ENCODE measurements at regions not wholly inside any gene's neighbourhood (a gene's known extent, or its start where the extent isn't known, plus 50 kb on each side); places are given as distances from the start of the nearest gene placed in this dataset.

DNA sequence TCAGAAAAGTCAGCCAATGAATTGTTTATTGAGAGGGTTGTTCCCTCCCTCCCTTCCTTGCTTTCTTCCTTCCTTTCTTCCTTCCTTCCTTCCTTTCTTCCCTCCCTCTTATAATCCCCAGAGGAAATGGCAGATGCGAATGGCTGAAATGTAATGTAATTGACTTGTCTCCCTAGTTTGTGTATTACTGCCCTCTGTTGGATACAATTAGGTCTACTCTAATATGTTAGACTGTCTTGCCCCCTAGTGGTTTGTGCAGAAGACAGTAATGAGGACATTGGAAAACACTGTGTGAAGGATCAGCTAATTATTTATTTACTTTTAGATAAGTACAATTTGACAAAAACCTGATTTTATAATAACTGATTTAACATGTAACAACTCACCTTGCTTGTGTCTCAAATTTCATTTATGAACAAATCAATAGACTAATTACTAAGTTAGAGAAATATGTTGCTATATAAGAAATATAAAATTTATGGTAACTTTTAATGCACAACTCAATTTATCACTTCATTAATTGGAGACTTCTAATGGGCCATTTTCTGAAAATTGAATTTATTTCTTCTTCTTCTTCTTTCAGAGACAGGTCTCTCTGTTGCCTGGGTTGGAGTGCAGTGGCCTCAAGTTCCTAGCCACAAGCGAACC, 229.8 kb upstream of the LRIG3 start:
- DNase-seq (ENCODE audit: low read depth in 2 of 2): peak; percentile 77 to 90
- H3K79me2 ChIP-seq (ENCODE audit: control insufficient read depth, insufficient read depth, low read length): no peaks in the 10 kb centered on the region
- H3K4me3 ChIP-seq (replicated peaks in 1 of 4; ENCODE audit: control extremely low read depth in 1 of 4, insufficient read depth in 1 of 4, low read depth in 3 of 4, low read length in 4 of 4): no peak overlapping the region
- H3K27ac ChIP-seq (ENCODE audit: insufficient read depth, low read length): no peak overlapping the region
- H3K9me3 ChIP-seq (ENCODE audit: control insufficient read depth, insufficient read depth, low read depth, low read length): no peaks in the 10 kb centered on the region
- no peaks in the 10 kb centered on the region for H3K27me3 ChIP-seq (ENCODE audit: control insufficient read depth, insufficient read depth, low read length)
- H3K36me3 ChIP-seq (ENCODE audit: control insufficient read depth, insufficient read depth, low read length): no peaks in the 10 kb centered on the region
- TF ChIP-seq EZH2 (IDR thresholded peaks at IDR 0.05; ENCODE audit: low read length, missing control alignments): no peak
- TF ChIP-seq, protein P1, sequence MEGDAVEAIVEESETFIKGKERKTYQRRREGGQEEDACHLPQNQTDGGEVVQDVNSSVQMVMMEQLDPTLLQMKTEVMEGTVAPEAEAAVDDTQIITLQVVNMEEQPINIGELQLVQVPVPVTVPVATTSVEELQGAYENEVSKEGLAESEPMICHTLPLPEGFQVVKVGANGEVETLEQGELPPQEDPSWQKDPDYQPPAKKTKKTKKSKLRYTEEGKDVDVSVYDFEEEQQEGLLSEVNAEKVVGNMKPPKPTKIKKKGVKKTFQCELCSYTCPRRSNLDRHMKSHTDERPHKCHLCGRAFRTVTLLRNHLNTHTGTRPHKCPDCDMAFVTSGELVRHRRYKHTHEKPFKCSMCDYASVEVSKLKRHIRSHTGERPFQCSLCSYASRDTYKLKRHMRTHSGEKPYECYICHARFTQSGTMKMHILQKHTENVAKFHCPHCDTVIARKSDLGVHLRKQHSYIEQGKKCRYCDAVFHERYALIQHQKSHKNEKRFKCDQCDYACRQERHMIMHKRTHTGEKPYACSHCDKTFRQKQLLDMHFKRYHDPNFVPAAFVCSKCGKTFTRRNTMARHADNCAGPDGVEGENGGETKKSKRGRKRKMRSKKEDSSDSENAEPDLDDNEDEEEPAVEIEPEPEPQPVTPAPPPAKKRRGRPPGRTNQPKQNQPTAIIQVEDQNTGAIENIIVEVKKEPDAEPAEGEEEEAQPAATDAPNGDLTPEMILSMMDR (conservative IDR thresholded peaks at IDR 0.05 in 1 of 2, IDR thresholded peaks at IDR 0.05 in 1 of 2; ENCODE audit: low read depth in 1 of 2, low read length in 2 of 2): peak; percentile 79 to 96
- H4K20me1 ChIP-seq (ENCODE audit: control insufficient read depth, extremely low read depth, insufficient read depth, low read length): no peaks in the 10 kb centered on the region
- H3K4me2 ChIP-seq (ENCODE audit: extremely low read depth, insufficient read depth, low read length): no peak overlapping the region
- H2AFZ ChIP-seq (ENCODE audit: low read length): peak overlapping the region; percentile 39
- peaks cover 2% of the 10 kb centered on the region for H3K4me1 ChIP-seq (ENCODE audit: control insufficient read depth, extremely low read depth, insufficient read depth, low read length)
- H3K9ac ChIP-seq (ENCODE audit: insufficient read depth, low read length): no peak overlapping the region

DNA sequence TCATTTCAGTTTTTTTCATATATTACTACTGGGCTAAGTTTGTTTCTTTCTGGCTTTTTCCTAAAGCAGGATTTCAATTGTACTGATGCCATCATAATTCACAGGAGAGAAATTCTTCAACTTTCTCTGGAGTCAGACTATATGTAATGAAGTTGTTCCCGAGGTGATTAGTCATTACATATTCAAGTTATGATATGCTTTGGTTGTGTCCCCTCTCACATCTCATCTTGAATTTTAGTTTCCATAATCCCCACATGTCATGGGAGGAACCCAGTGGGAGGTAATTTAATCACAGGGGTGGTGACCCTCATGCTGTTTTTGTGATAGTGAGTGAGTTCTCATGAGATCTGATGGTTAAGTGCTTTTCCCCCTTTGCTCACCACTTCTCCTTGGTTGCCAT, 227.5 kb upstream of the LRIG3 start:
- no peak overlapping the region for H3K4me2 ChIP-seq (ENCODE audit: extremely low read depth, insufficient read depth, low read length)
- H2AFZ ChIP-seq (ENCODE audit: low read length): no peak overlapping the region
- H3K36me3 ChIP-seq (ENCODE audit: control insufficient read depth, insufficient read depth, low read length): no peaks in the 10 kb centered on the region
- TF ChIP-seq, protein P1 (conservative IDR thresholded peaks at IDR 0.05 in 1 of 2, IDR thresholded peaks at IDR 0.05 in 1 of 2; ENCODE audit: low read depth in 1 of 2, low read length in 2 of 2): no peak
- no peaks in the 10 kb centered on the region for H3K27me3 ChIP-seq (ENCODE audit: control insufficient read depth, insufficient read depth, low read length)
- no peak overlapping the region for H3K9ac ChIP-seq (ENCODE audit: insufficient read depth, low read length)
- H3K27ac ChIP-seq (ENCODE audit: insufficient read depth, low read length): no peak overlapping the region
- H3K9me3 ChIP-seq (ENCODE audit: control insufficient read depth, insufficient read depth, low read depth, low read length): no peaks in the 10 kb centered on the region
- peaks cover 2% of the 10 kb centered on the region for H3K4me1 ChIP-seq (ENCODE audit: control insufficient read depth, extremely low read depth, insufficient read depth, low read length)
- no peaks in the 10 kb centered on the region for H4K20me1 ChIP-seq (ENCODE audit: control insufficient read depth, extremely low read depth, insufficient read depth, low read length)
- no peak overlapping the region for H3K4me3 ChIP-seq (replicated peaks in 1 of 4; ENCODE audit: control extremely low read depth in 1 of 4, insufficient read depth in 1 of 4, low read depth in 3 of 4, low read length in 4 of 4)
- DNase-seq (ENCODE audit: low read depth in 2 of 2): no peak
- no peaks in the 10 kb centered on the region for H3K79me2 ChIP-seq (ENCODE audit: control insufficient read depth, insufficient read depth, low read length)

DNA sequence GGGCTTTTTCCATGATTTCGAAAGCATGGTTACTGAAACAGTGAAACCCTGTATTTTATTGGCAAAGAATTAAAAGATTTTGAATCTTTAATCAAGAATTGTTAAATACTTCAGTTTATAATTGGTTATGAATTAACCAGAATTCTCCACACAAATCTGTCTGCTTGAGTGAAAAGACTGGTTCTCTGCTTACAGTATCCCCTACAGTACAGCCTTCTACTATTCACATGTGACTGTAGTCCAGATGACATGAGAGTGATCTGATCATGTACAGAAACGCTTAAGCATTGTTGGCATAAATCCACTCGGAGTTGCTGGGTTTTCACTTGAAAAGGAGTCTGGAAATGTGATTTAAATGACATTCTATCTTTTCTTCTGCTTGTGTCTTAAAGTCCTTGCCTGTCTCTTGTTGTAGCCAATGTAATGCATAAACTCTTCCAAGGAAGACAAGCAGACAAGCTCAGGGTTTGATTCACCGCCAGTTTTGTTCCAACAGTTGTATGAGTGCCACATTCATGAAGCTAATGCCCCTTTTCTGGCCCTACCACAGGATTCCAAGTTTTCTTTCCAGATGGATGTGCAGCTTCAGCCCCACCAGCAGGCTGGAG, 222.0 kb upstream of the LRIG3 start:
- no peak overlapping the region for H3K4me2 ChIP-seq (ENCODE audit: extremely low read depth, insufficient read depth, low read length)

More for the DNA sequence above, 222.0 kb upstream of the LRIG3 start:
- H3K27me3 ChIP-seq (ENCODE audit: control insufficient read depth, insufficient read depth, low read length): no peaks in the 10 kb centered on the region
- no peaks in the 10 kb centered on the region for H3K79me2 ChIP-seq (ENCODE audit: control insufficient read depth, insufficient read depth, low read length)
- no peak overlapping the region for H3K4me3 ChIP-seq (replicated peaks in 1 of 4; ENCODE audit: control extremely low read depth in 1 of 4, insufficient read depth in 1 of 4, low read depth in 3 of 4, low read length in 4 of 4)
- no peak overlapping the region for H2AFZ ChIP-seq (ENCODE audit: low read length)
- no peaks in the 10 kb centered on the region for H4K20me1 ChIP-seq (ENCODE audit: control insufficient read depth, extremely low read depth, insufficient read depth, low read length)
- TF ChIP-seq, protein P1 (conservative IDR thresholded peaks at IDR 0.05 in 1 of 2, IDR thresholded peaks at IDR 0.05 in 1 of 2; ENCODE audit: low read depth in 1 of 2, low read length in 2 of 2): no peak
- TF ChIP-seq EZH2 (IDR thresholded peaks at IDR 0.05; ENCODE audit: low read length, missing control alignments): no peak
- H3K4me1 ChIP-seq (ENCODE audit: control insufficient read depth, extremely low read depth, insufficient read depth, low read length): no peaks in the 10 kb centered on the region
- H3K36me3 ChIP-seq (ENCODE audit: control insufficient read depth, insufficient read depth, low read length): no peaks in the 10 kb centered on the region
- H3K9ac ChIP-seq (ENCODE audit: insufficient read depth, low read length): no peak overlapping the region
- no peaks in the 10 kb centered on the region for H3K9me3 ChIP-seq (ENCODE audit: control insufficient read depth, insufficient read depth, low read depth, low read length)
- no peak overlapping the region for H3K27ac ChIP-seq (ENCODE audit: insufficient read depth, low read length)
- no peak for DNase-seq (ENCODE audit: low read depth in 2 of 2)
